HL-60 (cell line): ENCODE measurements at regions not wholly inside any gene's neighbourhood (a gene's known extent, or its start where the extent isn't known, plus 50 kb on each side); places are given as distances from the start of the nearest gene placed in this dataset.

Experiments used
- CTCF ChIP-seq: IDR thresholded peaks from one replicate; pipeline ENCODE4 v1.5.1; 2011; ENCODE audit warnings: low read length, control low read depth, inconsistent platforms; ENCODE audit not compliant: insufficient read depth
- REST ChIP-seq: IDR thresholded peaks from 2 replicates; pipeline ENCODE4 v1.6.1; 2012; ENCODE audit warnings: low read depth; ENCODE audit not compliant: insufficient replicate concordance

- TF ChIP-seq CTCF (no peak), REST (no peak)
These were observed 124.0 kb upstream of the CSF3R start for GRCh38 chr1:36606641-36607262.
